HEK293 (cell line): ENCODE measurements at regions not wholly inside any gene's neighbourhood (a gene's known extent, or its start where the extent isn't known, plus 50 kb on each side); places are given as distances from the start of the nearest gene placed in this dataset.

Source experiments
- ATF2 ChIP-seq: fragments of 450-650 bp; formaldehyde crosslinking; IDR thresholded peaks from 2 replicates; pipeline ENCODE4 v1.5.1; 2016; ENCODE audit warnings: missing biosample characterization, missing genetic modification characterization, low read depth
- EGR2 ChIP-seq: fragments of 450-650 bp; formaldehyde crosslinking; IDR thresholded peaks from 2 replicates; pipeline ENCODE4 v1.5.1; 2016; ENCODE audit warnings: low read depth, missing biosample characterization, missing genetic modification characterization
- FEZF1 ChIP-seq: fragments of 450-650 bp; formaldehyde crosslinking; IDR thresholded peaks from 2 replicates; pipeline ENCODE4 v1.5.1; 2016; ENCODE audit warnings: missing biosample characterization, missing genetic modification characterization
- GLI2 ChIP-seq: fragments of 450-650 bp; formaldehyde crosslinking; IDR thresholded peaks from 2 replicates; pipeline ENCODE4; 2017; ENCODE audit warnings: missing biosample characterization, missing genetic modification characterization, low read depth, borderline replicate concordance
- HOXD13 ChIP-seq: sonication (generic); formaldehyde crosslinking; IDR thresholded peaks from 2 replicates; pipeline ENCODE4 v1.8.0; 2022; ENCODE audit warnings: missing genetic modification reagents, borderline replicate concordance
- PRDM2 ChIP-seq: fragments of 450-650 bp; formaldehyde crosslinking; IDR thresholded peaks from 2 replicates; pipeline ENCODE4 v1.5.1; 2016; ENCODE audit warnings: missing biosample characterization, missing genetic modification characterization, borderline replicate concordance
- SALL2 ChIP-seq: fragments of 450-650 bp; formaldehyde crosslinking; IDR thresholded peaks from 2 replicates; pipeline ENCODE4 v1.5.0; 2017; ENCODE audit warnings: missing biosample characterization, mild to moderate bottlenecking, missing genetic modification characterization, borderline replicate concordance
- ZBTB21 ChIP-seq: fragments of 450-650 bp; formaldehyde crosslinking; IDR thresholded peaks from 2 replicates; pipeline ENCODE4 v1.5.1; 2017; ENCODE audit warnings: missing biosample characterization, missing genetic modification characterization
- ZEB2 ChIP-seq: fragments of 450-650 bp; formaldehyde crosslinking; IDR thresholded peaks from 2 replicates; pipeline ENCODE4 v1.5.1; 2016; ENCODE audit warnings: missing biosample characterization, missing genetic modification characterization
- ZFHX2 ChIP-seq: fragments of 450-650 bp; formaldehyde crosslinking; conservative IDR thresholded peaks from 2 replicates; pipeline ENCODE4 v1.5.1; 2016; ENCODE audit warnings: missing biosample characterization, missing genetic modification characterization
- ZNF148 ChIP-seq: fragments of 450-650 bp; formaldehyde crosslinking; IDR thresholded peaks from 2 replicates; pipeline ENCODE4 v1.5.0; 2017; ENCODE audit warnings: missing biosample characterization, missing genetic modification characterization, borderline replicate concordance
- ZNF239 ChIP-seq: fragments of 450-650 bp; formaldehyde crosslinking; IDR thresholded peaks from 2 replicates; pipeline ENCODE4 v1.5.1; 2016; ENCODE audit warnings: missing biosample characterization, missing genetic modification characterization
- ZNF324 ChIP-seq: fragments of 450-650 bp; formaldehyde crosslinking; IDR thresholded peaks from 2 replicates; pipeline ENCODE4 v1.5.1; 2016; ENCODE audit warnings: missing biosample characterization, missing genetic modification characterization
- ZNF362 ChIP-seq: fragments of 450-650 bp; formaldehyde crosslinking; IDR thresholded peaks from 2 replicates; pipeline ENCODE4 v1.5.1; 2016; ENCODE audit warnings: missing biosample characterization, missing genetic modification characterization
- ZNF394 ChIP-seq: fragments of 450-650 bp; formaldehyde crosslinking; IDR thresholded peaks from 2 replicates; pipeline ENCODE4 v1.5.1; 2016; ENCODE audit warnings: missing biosample characterization, missing genetic modification characterization, mild to moderate bottlenecking, moderate library complexity, borderline replicate concordance
- ZNF501 ChIP-seq: fragments of 450-650 bp; formaldehyde crosslinking; IDR thresholded peaks from 2 replicates; pipeline ENCODE4 v1.5.1; 2016; ENCODE audit warnings: missing biosample characterization, missing genetic modification characterization
- ZNF529 ChIP-seq: fragments of 450-650 bp; formaldehyde crosslinking; IDR thresholded peaks from 2 replicates; pipeline ENCODE4 v1.5.1; 2017; ENCODE audit warnings: missing genetic modification characterization, missing biosample characterization; ENCODE audit not compliant: insufficient replicate concordance
- ZNF629 ChIP-seq: fragments of 450-650 bp; formaldehyde crosslinking; IDR thresholded peaks from 2 replicates; pipeline ENCODE4 v1.5.1; 2017; ENCODE audit warnings: missing biosample characterization, missing genetic modification characterization
- ZNF660 ChIP-seq: fragments of 450-650 bp; IDR thresholded peaks from 2 replicates; pipeline ENCODE4 v1.5.1; 2018; ENCODE audit warnings: missing biosample characterization, mild to moderate bottlenecking, missing genetic modification characterization
- ZNF707 ChIP-seq: fragments of 450-650 bp; formaldehyde crosslinking; IDR thresholded peaks from 2 replicates; pipeline ENCODE4 v1.5.1; 2016; ENCODE audit warnings: missing biosample characterization, missing genetic modification characterization
- TF ChIP-seq, protein P1 (sequence below): fragments of 450-650 bp; formaldehyde crosslinking; IDR thresholded peaks from 2 replicates; pipeline ENCODE4 v1.5.1; 2017; ENCODE audit warnings: missing biosample characterization, mild to moderate bottlenecking, missing genetic modification characterization, moderate library complexity
- TF ChIP-seq, protein P2 (sequence below): fragments of 450-650 bp; formaldehyde crosslinking; IDR thresholded peaks from 2 replicates; pipeline ENCODE4 v1.5.1; 2016; ENCODE audit warnings: missing biosample characterization, missing genetic modification characterization

- TF ChIP-seq ATF2 (tag by site-specific recombination) (0 out of 2 replicates have a peak, but pooled peaks have one; percentile 21), SALL2 (tag by site-specific recombination) (no peak), ZNF394 (tag by site-specific recombination) (no peak), ZBTB21 (tag by site-specific recombination) (peak; percentile 33; the same call in 1 of the 2 replicates), EGR2 (tag by site-specific recombination) (peak; percentile 74), ZNF362 (tag by site-specific recombination) (no peak), ZNF660 (tag by site-specific recombination) (peak; percentile 99), ZEB2 (no peak), GLI2 (tag by site-specific recombination) (no peak), ZNF707 (tag by site-specific recombination) (no peak), ZNF629 (peak; percentile 68; the same call in 1 of the 2 replicates), ZFHX2 (peak; percentile 65), ZNF529 (tag by site-specific recombination) (no peak), ZNF501 (tag by site-specific recombination) (no peak), ZNF324 (tag by site-specific recombination) (no peak), PRDM2 (tag by site-specific recombination) (no peak), FEZF1 (no peak), ZNF148 (no peak), HOXD13 (CRISPR knock-in tag) (no peak), ZNF239 (tag by site-specific recombination) (no peak)
- TF ChIP-seq, protein P1, sequence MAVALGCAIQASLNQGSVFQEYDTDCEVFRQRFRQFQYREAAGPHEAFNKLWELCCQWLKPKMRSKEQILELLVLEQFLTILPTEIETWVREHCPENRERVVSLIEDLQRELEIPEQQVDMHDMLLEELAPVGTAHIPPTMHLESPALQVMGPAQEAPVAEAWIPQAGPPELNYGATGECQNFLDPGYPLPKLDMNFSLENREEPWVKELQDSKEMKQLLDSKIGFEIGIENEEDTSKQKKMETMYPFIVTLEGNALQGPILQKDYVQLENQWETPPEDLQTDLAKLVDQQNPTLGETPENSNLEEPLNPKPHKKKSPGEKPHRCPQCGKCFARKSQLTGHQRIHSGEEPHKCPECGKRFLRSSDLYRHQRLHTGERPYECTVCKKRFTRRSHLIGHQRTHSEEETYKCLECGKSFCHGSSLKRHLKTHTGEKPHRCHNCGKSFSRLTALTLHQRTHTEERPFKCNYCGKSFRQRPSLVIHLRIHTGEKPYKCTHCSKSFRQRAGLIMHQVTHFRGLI (tag by site-specific recombination) = no peak
- TF ChIP-seq, protein P2, sequence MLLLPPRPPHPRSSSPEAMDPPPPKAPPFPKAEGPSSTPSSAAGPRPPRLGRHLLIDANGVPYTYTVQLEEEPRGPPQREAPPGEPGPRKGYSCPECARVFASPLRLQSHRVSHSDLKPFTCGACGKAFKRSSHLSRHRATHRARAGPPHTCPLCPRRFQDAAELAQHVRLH (tag by site-specific recombination) = no peak
Observed at GRCh38 chr6:6466967-6467761, 121.4 kb upstream of the LY86 start (continued).
